ENCODE measurements at regions not wholly inside any gene's neighbourhood (a gene's known extent, or its start where the extent isn't known, plus 50 kb on each side); places are given as distances from the start of the nearest gene placed in this dataset.

- WGBS, 3 donors, result 81 to 84% (median 82%) methylated on average over 4 of the region's 4 CpGs
- Histone ChIP-seq H3K27me3 (ENCODE audit: insufficient read depth in 3 of 3, low read length in 2 of 3) (no peaks in the 10 kb centered on the region), H3K4me1 (peaks cover 17% of the 10 kb centered on the region), H3K36me3 (ENCODE audit: insufficient read depth in 1 of 2, low read depth in 1 of 2) (no peaks in the 10 kb centered on the region), H3K9me3 (no peaks in the 10 kb centered on the region), H3K27ac (peak overlapping the region; percentile 15), H3K4me3 (no peak overlapping the region)
- TF ChIP-seq CTCF (IDR thresholded peaks at IDR 0.05), result no peak
- intact Hi-C loops (cut with DNase I), result no loop called here
- ATAC-seq (peak in 3 of 4 donors; percentile 62 to 92 (median 86)), DNase-seq (no peak)
Measured at GRCh38 chr13:80444240-80445015, 103.5 kb upstream of the SPRY2 start.

- H3K4me3 ChIP-seq, result no peak overlapping the region
- ATAC-seq (no peak), DNase-seq (no peak)
- peaks cover 12% of the 10 kb centered on the region for H3K4me1 ChIP-seq
- no peaks in the 10 kb centered on the region for H3K27me3 ChIP-seq (ENCODE audit: insufficient read depth in 3 of 3, low read length in 2 of 3)
- H3K27ac ChIP-seq, result no peak overlapping the region
- H3K9me3 ChIP-seq, result no peaks in the 10 kb centered on the region
- TF ChIP-seq CTCF (IDR thresholded peaks at IDR 0.05), result no peak
- intact Hi-C loops (cut with DNase I), result no loop called here
- no peaks in the 10 kb centered on the region for H3K36me3 ChIP-seq (ENCODE audit: insufficient read depth in 1 of 2, low read depth in 1 of 2)
Measured at GRCh38 chr13:80442609-80443008, 101.7 kb upstream of the SPRY2 start.

DNA sequence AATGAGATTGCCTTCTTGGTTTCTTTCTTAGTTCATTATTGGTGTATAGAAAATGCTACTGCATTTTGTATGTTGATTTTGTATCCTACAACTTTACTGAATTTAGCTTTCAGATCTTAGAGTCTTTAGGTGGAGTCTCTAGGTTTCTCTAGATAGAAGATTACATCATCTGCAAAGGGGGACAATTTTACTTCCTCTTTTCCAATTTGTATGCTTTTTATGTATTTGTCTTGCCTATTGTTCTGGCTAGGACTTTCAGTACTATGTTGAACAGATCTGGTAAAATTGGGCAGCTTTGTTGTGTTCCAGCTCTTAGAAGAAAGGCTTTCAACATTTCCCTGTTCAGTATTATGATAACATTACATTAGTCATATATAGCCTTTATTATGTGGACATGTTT, 101.0 kb upstream of the SPRY2 start:
- Histone ChIP-seq H3K36me3 (ENCODE audit: insufficient read depth in 1 of 2, low read depth in 1 of 2) (no peaks in the 10 kb centered on the region), H3K4me1 (peaks cover 12% of the 10 kb centered on the region), H3K9me3 (no peaks in the 10 kb centered on the region), H3K27ac (no peak overlapping the region), H3K4me3 (no peak overlapping the region), H3K27me3 (ENCODE audit: insufficient read depth in 3 of 3, low read length in 2 of 3) (no peaks in the 10 kb centered on the region)
- intact Hi-C loops (cut with DNase I), result no loop called here
- no peak for DNase-seq
- no peak for TF ChIP-seq CTCF (IDR thresholded peaks at IDR 0.05)
- no peak for ATAC-seq

GRCh38 chr13:80438521-80438920, 97.6 kb upstream of the SPRY2 start:
- intact Hi-C loops (cut with DNase I), result no loop called here
- H3K27ac ChIP-seq, result no peak overlapping the region
- H3K36me3 ChIP-seq (ENCODE audit: insufficient read depth in 1 of 2, low read depth in 1 of 2), result no peaks in the 10 kb centered on the region
- DNase-seq, result no peak
- TF ChIP-seq CTCF (IDR thresholded peaks at IDR 0.05), result no peak
- H3K4me3 ChIP-seq, result no peak overlapping the region
- H3K27me3 ChIP-seq (ENCODE audit: insufficient read depth in 3 of 3, low read length in 2 of 3), result no peaks in the 10 kb centered on the region
- ATAC-seq, result no peak
- no peaks in the 10 kb centered on the region for H3K4me1 ChIP-seq
- H3K9me3 ChIP-seq, result no peaks in the 10 kb centered on the region
- 96 to 97% (median 96%) methylated on average over 3 of the region's 3 CpGs for WGBS, 3 donors

DNA sequence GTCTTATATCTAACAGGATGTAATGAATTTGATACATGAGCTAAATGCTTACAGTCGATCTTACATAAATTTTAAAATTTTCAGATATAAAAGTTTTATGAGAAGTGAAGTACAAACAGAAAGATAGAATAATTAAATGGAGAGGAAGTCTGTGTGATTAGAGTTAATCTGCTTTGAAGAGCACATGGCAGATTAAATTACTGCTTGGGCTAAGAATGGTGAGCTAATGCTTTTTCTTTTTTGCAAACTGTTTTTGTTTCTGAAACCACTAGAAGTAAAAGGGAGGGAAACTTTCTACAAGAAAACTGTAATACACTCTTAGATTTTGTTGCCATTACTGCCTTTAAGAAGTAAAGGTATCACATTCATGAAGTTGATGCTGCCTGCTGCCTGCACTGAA, 96.3 kb upstream of the SPRY2 start:
- 38 to 44% (median 44%) methylated on average over 1 of the region's 1 CpG for WGBS, 3 donors
- H3K36me3 ChIP-seq (ENCODE audit: insufficient read depth in 1 of 2, low read depth in 1 of 2), result no peaks in the 10 kb centered on the region
- H3K27me3 ChIP-seq (ENCODE audit: insufficient read depth in 3 of 3, low read length in 2 of 3), result no peaks in the 10 kb centered on the region
- DNase-seq, result no peak
- no peak for ATAC-seq
- no peaks in the 10 kb centered on the region for H3K9me3 ChIP-seq
- H3K4me3 ChIP-seq, result no peak overlapping the region
- no peaks in the 10 kb centered on the region for H3K4me1 ChIP-seq
- intact Hi-C loops (cut with DNase I), result no loop called here
- TF ChIP-seq CTCF (IDR thresholded peaks at IDR 0.05), result no peak
- H3K27ac ChIP-seq, result no peak overlapping the region
